Trophoblast cell (in vitro differentiated cells and primary cell): ENCODE measurements at regions not wholly inside any gene's neighbourhood (a gene's known extent, or its start where the extent isn't known, plus 50 kb on each side); places are given as distances from the start of the nearest gene placed in this dataset.
A peak's percentile ranks its signal among the peaks of the same experiment; 100 is the strongest.

Source experiments
- DNase-seq, 2 donors: peaks; one replicate each; pipeline ENCODE4 v3.0.0-alpha.2; 2016
- H2AFZ ChIP-seq: 2 replicates; pipeline ENCODE4 v1.6.1; 2013; ENCODE audit warnings: low read length, moderate library complexity, mild to moderate bottlenecking; ENCODE audit not compliant: insufficient read depth, poor library complexity
- H2AK5ac ChIP-seq: 2 replicates; pipeline ENCODE4 v1.6.1; 2013; ENCODE audit warnings: mild to moderate bottlenecking, low read length
- H2BK120ac ChIP-seq: 2 replicates; pipeline ENCODE4 v1.6.1; 2013; ENCODE audit warnings: low read length, mild to moderate bottlenecking, moderate library complexity; ENCODE audit not compliant: insufficient read depth, poor library complexity
- H2BK12ac ChIP-seq: 2 replicates; pipeline ENCODE4 v1.6.1; 2013; ENCODE audit warnings: mild to moderate bottlenecking, low read length, moderate library complexity
- H2BK5ac ChIP-seq: 2 replicates; pipeline ENCODE4 v1.6.1; 2013; ENCODE audit warnings: low read length, low read depth, moderate library complexity, mild to moderate bottlenecking; ENCODE audit not compliant: poor library complexity
- H3K14ac ChIP-seq: 2 replicates; pipeline ENCODE4 v1.6.1; 2013; ENCODE audit warnings: mild to moderate bottlenecking, low read length
- H3K18ac ChIP-seq: 2 replicates; pipeline ENCODE4 v1.6.1; 2013; ENCODE audit warnings: mild to moderate bottlenecking, low read length
- H3K23ac ChIP-seq: 2 replicates; pipeline ENCODE4 v1.6.1; 2013; ENCODE audit warnings: low read length
- H3K27ac ChIP-seq: 2 replicates; pipeline ENCODE4 v1.5.1; 2013; ENCODE audit warnings: low read depth, mild to moderate bottlenecking, inconsistent platforms, low read length, moderate library complexity
- H3K27me3 ChIP-seq: 2 replicates; pipeline ENCODE4 v1.6.1; 2013; ENCODE audit warnings: inconsistent platforms, mild to moderate bottlenecking, low read length, moderate library complexity; ENCODE audit not compliant: insufficient read depth
- H3K36me3 ChIP-seq, 2 experiments: 1 replicate in 1 of 2; 2 replicates in 1 of 2; pipeline ENCODE4 v1.6.1; 2013; ENCODE audit warnings: low read length in 2 of 2, mild to moderate bottlenecking in 2 of 2, moderate library complexity in 1 of 2; ENCODE audit not compliant: insufficient read depth in 2 of 2, control insufficient read depth in 1 of 2
- H3K4ac ChIP-seq: 2 replicates; pipeline ENCODE4 v1.6.1; 2013; ENCODE audit warnings: low read depth, mild to moderate bottlenecking, low read length, moderate library complexity
- H3K4me1 ChIP-seq, 2 experiments: 1 replicate in 1 of 2; 2 replicates in 1 of 2; pipeline ENCODE4 v1.6.1; 2013; ENCODE audit warnings: low read length in 2 of 2, mild to moderate bottlenecking in 2 of 2, moderate library complexity in 1 of 2; ENCODE audit not compliant: insufficient read depth in 2 of 2, control insufficient read depth in 1 of 2
- H3K4me2 ChIP-seq: 2 replicates; pipeline ENCODE4 v1.6.1; 2013; ENCODE audit warnings: inconsistent platforms, mild to moderate bottlenecking, low read length, moderate library complexity
- H3K4me3 ChIP-seq: 2 replicates; pipeline ENCODE4 v1.5.1; 2013; ENCODE audit warnings: mild to moderate bottlenecking, low read depth, low read length, inconsistent platforms
- H3K79me1 ChIP-seq: one replicate; pipeline ENCODE4 v1.6.1; 2013; ENCODE audit warnings: low read length
- H3K79me2 ChIP-seq: 2 replicates; pipeline ENCODE4 v1.6.1; 2013; ENCODE audit warnings: low read length, mild to moderate bottlenecking; ENCODE audit not compliant: control insufficient read depth, insufficient read depth, poor library complexity
- H3K9ac ChIP-seq: 2 replicates; pipeline ENCODE4 v1.6.1; 2013; ENCODE audit warnings: mild to moderate bottlenecking, low read length
- H3K9me3 ChIP-seq: 2 replicates; pipeline ENCODE4 v1.6.1; 2013; ENCODE audit warnings: low read depth, mild to moderate bottlenecking, control low read depth, inconsistent platforms, low read length; ENCODE audit not compliant: insufficient read depth
- H4K12ac ChIP-seq: 2 replicates; pipeline ENCODE4 v1.6.1; 2013; ENCODE audit warnings: low read depth, mild to moderate bottlenecking, low read length, moderate library complexity
- H4K8ac ChIP-seq: 2 replicates; pipeline ENCODE4 v1.6.1; 2013; ENCODE audit warnings: low read depth, mild to moderate bottlenecking, low read length, moderate library complexity
- H4K91ac ChIP-seq: one replicate; pipeline ENCODE4 v1.6.1; 2013; ENCODE audit warnings: low read depth, mild to moderate bottlenecking, low read length, moderate library complexity
- WGBS: extraction: QIAGEN DNeasy Blood & Tissue Kit; methylation state at CpG from one replicate; pipeline ENCODE4 v1.1.7; 2013; ENCODE audit warnings: missing lambda C conversion rate; ENCODE audit not compliant: insufficient read length, insufficient coverage; ENCODE audit errors: extremely low coverage; 5-methylcytosine and 5-hydroxymethylcytosine counted together

GRCh38 chr2:120977582-120978358 lies 242.1 kb downstream of the GLI2 start:
- no peaks in the 10 kb centered on the region for H3K79me2 ChIP-seq
- H3K18ac ChIP-seq = no peak overlapping the region
- H3K79me1 ChIP-seq = no peaks in the 10 kb centered on the region
- H3K14ac ChIP-seq = no peak overlapping the region
- H3K4me1 ChIP-seq = no peaks in the 10 kb centered on the region
- no peak overlapping the region for H2BK12ac ChIP-seq
- H3K4me2 ChIP-seq = no peak overlapping the region
- H4K8ac ChIP-seq = no peak overlapping the region
- H3K27me3 ChIP-seq = no peaks in the 10 kb centered on the region
- no peak overlapping the region for H2BK120ac ChIP-seq
- H3K4me3 ChIP-seq = no peak overlapping the region
- no peak overlapping the region for H4K12ac ChIP-seq
- no peak overlapping the region for H3K4ac ChIP-seq
- DNase-seq = no peak
- no peak overlapping the region for H2AFZ ChIP-seq
- no CpG with 5 or more reads among the region's 25 CpGs for WGBS
- no peaks in the 10 kb centered on the region for H3K9me3 ChIP-seq
- H3K27ac ChIP-seq = no peak overlapping the region
- H2BK5ac ChIP-seq = no peak overlapping the region
- H3K36me3 ChIP-seq = no peaks in the 10 kb centered on the region
- H3K9ac ChIP-seq = no peak overlapping the region
- no peak overlapping the region for H3K23ac ChIP-seq
- H2AK5ac ChIP-seq = no peak overlapping the region
- no peak overlapping the region for H4K91ac ChIP-seq

GRCh38 chr2:120978359-120979050 lies 242.8 kb downstream of the GLI2 start:
- Histone ChIP-seq H4K8ac (no peak overlapping the region), H2BK5ac (no peak overlapping the region), H3K27me3 (no peaks in the 10 kb centered on the region), H3K4me1 (no peaks in the 10 kb centered on the region), H3K79me1 (no peaks in the 10 kb centered on the region), H2AK5ac (no peak overlapping the region), H3K4me3 (no peak overlapping the region), H2BK120ac (no peak overlapping the region), H3K9ac (no peak overlapping the region), H3K14ac (no peak overlapping the region), H3K9me3 (no peaks in the 10 kb centered on the region), H3K4me2 (no peak overlapping the region), H3K79me2 (no peaks in the 10 kb centered on the region), H3K36me3 (no peaks in the 10 kb centered on the region), H3K18ac (no peak overlapping the region), H3K4ac (no peak overlapping the region), H3K23ac (no peak overlapping the region), H2BK12ac (no peak overlapping the region), H2AFZ (no peak overlapping the region), H4K12ac (no peak overlapping the region), H4K91ac (no peak overlapping the region), H3K27ac (no peak overlapping the region)
- DNase-seq = peak in 1 of 2 donors; percentile 19
- no CpG with 5 or more reads among the region's 20 CpGs for WGBS

GRCh38 chr2:120979398-120979797 lies 243.7 kb downstream of the GLI2 start:
- no peak overlapping the region for H3K9ac ChIP-seq
- H2AFZ ChIP-seq = no peak overlapping the region
- no CpG with 5 or more reads among the region's 2 CpGs for WGBS
- H4K8ac ChIP-seq = no peak overlapping the region
- no peak overlapping the region for H4K91ac ChIP-seq
- no peak overlapping the region for H3K27ac ChIP-seq
- no peak overlapping the region for H3K4me2 ChIP-seq
- H2AK5ac ChIP-seq = no peak overlapping the region
- H3K36me3 ChIP-seq = peaks cover 0 to 3% of the 10 kb centered on the region in 2 experiments
- peaks cover 3% of the 10 kb centered on the region for H3K9me3 ChIP-seq
- H3K79me1 ChIP-seq = no peaks in the 10 kb centered on the region
- H3K14ac ChIP-seq = no peak overlapping the region
- no peak overlapping the region for H3K18ac ChIP-seq
- no peak overlapping the region for H2BK12ac ChIP-seq
- no peak overlapping the region for H2BK120ac ChIP-seq
- H3K23ac ChIP-seq = no peak overlapping the region
- no peaks in the 10 kb centered on the region for H3K27me3 ChIP-seq
- H3K79me2 ChIP-seq = no peaks in the 10 kb centered on the region
- no peak overlapping the region for H3K4me3 ChIP-seq
- DNase-seq = no peak
- no peak overlapping the region for H4K12ac ChIP-seq
- no peak overlapping the region for H3K4ac ChIP-seq
- no peaks in the 10 kb centered on the region for H3K4me1 ChIP-seq
- H2BK5ac ChIP-seq = no peak overlapping the region

- no peaks in the 10 kb centered on the region for H3K27me3 ChIP-seq
- peaks cover 4% of the 10 kb centered on the region for H3K9me3 ChIP-seq
- no peak overlapping the region for H4K12ac ChIP-seq
- no CpG with 5 or more reads among the region's 8 CpGs for whole genome bisulfite sequencing
- H2AK5ac ChIP-seq = no peak overlapping the region
- no peak overlapping the region for H3K27ac ChIP-seq
- no peak overlapping the region for H3K18ac ChIP-seq
- no peak overlapping the region for H4K91ac ChIP-seq
- no peaks in the 10 kb centered on the region for H3K79me1 ChIP-seq
- no peak overlapping the region for H2BK12ac ChIP-seq
- no peak overlapping the region for H2AFZ ChIP-seq
- H4K8ac ChIP-seq = no peak overlapping the region
- no peak overlapping the region for H3K4me2 ChIP-seq
- H2BK5ac ChIP-seq = no peak overlapping the region
- no peak overlapping the region for H3K4ac ChIP-seq
- no peak overlapping the region for H3K14ac ChIP-seq
- no peak overlapping the region for H3K9ac ChIP-seq
- no peak overlapping the region for H2BK120ac ChIP-seq
- DNase-seq = no peak
- H3K36me3 ChIP-seq = peaks cover 0 to 8% of the 10 kb centered on the region in 2 experiments
- H3K4me1 ChIP-seq = no peaks in the 10 kb centered on the region
- no peak overlapping the region for H3K23ac ChIP-seq
- no peak overlapping the region for H3K4me3 ChIP-seq
- no peaks in the 10 kb centered on the region for H3K79me2 ChIP-seq
These were observed 244.3 kb downstream of the GLI2 start for GRCh38 chr2:120979921-120980320.
